ENCODE measurements at regions not wholly inside any gene's neighbourhood (a gene's known extent, or its start where the extent isn't known, plus 50 kb on each side); places are given as distances from the start of the nearest gene placed in this dataset.

DNA sequence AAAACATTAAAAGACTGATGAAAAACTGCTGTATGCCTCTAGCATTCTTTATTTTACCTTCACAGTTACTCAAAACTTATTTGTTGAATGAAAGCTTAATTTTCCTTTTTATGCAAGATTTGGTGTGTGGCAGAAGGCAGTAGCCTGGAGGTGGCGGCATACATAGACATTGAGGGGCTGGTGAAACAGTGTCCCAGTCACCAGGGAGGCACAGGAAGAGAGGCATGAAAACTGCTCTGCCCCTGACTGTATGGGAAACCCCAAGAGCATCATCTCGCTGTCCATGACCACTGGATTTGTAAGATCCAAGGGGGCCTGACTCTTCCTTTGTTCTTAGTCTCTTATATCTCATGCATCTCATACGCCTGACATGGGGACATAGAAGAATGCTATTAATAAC is 493.7 kb upstream of the GOLIM4 start:
- no TSS peak for BruUV-seq (replicated peaks)

More for the DNA sequence above, 493.7 kb upstream of the GOLIM4 start:
- ChIA-PET POLR2A (ENCODE audit: unreplicated experiment) (no interaction called here), CTCF (interaction anchor here (0.6 kb wide), 1 partner anchor 309 kb away, joined by 4 read pairs; no protein-coding TSS in a partner anchor)
- H3K4me2 ChIP-seq (ENCODE audit: low read depth, low read length): no peak overlapping the region
- no peak overlapping the region for H3K4me3 ChIP-seq (ENCODE audit: insufficient read depth, low read depth, low read length)
- H3K56ac ChIP-seq (ENCODE audit: extremely low read depth, insufficient read depth, low read length): no peak overlapping the region
- no peak overlapping the region for H2AFZ ChIP-seq (replicated peaks; ENCODE audit: low read length, poor library complexity)
- no peak for ATAC-seq (ENCODE audit: low read depth)
- H3K4ac ChIP-seq (ENCODE audit: low read depth, low read length): no peak overlapping the region
- no peaks in the 10 kb centered on the region for H3K9me1 ChIP-seq (ENCODE audit: insufficient read depth, low read length)
- dilution Hi-C loops (cut with HindIII; ENCODE audit: low sequenced_read_pairs, unreplicated experiment) (no loop called here), intact Hi-C loops (cut with micrococcal nuclease) (no loop called here), in situ Hi-C loops (cut with MboI; ENCODE audit: low sequenced_read_pairs) (no loop called here)
- TF ChIP-seq FOS (IDR thresholded peaks at IDR 0.05; ENCODE audit: low read depth, low read length) (no peak), MAFK (IDR thresholded peaks at IDR 0.05; ENCODE audit: low read depth, low read length) (no peak), MXI1 (IDR thresholded peaks at IDR 0.05; ENCODE audit: borderline replicate concordance, low read depth, low read length) (no peak), RFX5 (IDR thresholded peaks at IDR 0.05; ENCODE audit: low read depth, low read length) (no peak), POLR2A (IDR thresholded peaks at IDR 0.05; ENCODE audit: low read depth, low read length) (no peak), BHLHE40 (IDR thresholded peaks at IDR 0.05; ENCODE audit: low read depth, low read length) (no peak), NFE2L2 (IDR thresholded peaks at IDR 0.05; ENCODE audit: low read depth, low read length) (no peak), MAZ (IDR thresholded peaks at IDR 0.05; ENCODE audit: borderline replicate concordance, low read depth, low read length) (no peak), CEBPB (IDR thresholded peaks at IDR 0.05; ENCODE audit: low read depth, low read length) (no peak), SMC3 (IDR thresholded peaks at IDR 0.05; ENCODE audit: low read depth, low read length) (no peak), RAD21 (IDR thresholded peaks at IDR 0.05; ENCODE audit: low read length) (no peak), CHD1 (IDR thresholded peaks at IDR 0.05; ENCODE audit: low read depth, low read length) (no peak)
- TF ChIP-seq, protein P1, sequence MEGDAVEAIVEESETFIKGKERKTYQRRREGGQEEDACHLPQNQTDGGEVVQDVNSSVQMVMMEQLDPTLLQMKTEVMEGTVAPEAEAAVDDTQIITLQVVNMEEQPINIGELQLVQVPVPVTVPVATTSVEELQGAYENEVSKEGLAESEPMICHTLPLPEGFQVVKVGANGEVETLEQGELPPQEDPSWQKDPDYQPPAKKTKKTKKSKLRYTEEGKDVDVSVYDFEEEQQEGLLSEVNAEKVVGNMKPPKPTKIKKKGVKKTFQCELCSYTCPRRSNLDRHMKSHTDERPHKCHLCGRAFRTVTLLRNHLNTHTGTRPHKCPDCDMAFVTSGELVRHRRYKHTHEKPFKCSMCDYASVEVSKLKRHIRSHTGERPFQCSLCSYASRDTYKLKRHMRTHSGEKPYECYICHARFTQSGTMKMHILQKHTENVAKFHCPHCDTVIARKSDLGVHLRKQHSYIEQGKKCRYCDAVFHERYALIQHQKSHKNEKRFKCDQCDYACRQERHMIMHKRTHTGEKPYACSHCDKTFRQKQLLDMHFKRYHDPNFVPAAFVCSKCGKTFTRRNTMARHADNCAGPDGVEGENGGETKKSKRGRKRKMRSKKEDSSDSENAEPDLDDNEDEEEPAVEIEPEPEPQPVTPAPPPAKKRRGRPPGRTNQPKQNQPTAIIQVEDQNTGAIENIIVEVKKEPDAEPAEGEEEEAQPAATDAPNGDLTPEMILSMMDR (conservative IDR thresholded peaks at IDR 0.05; ENCODE audit: low read depth, low read length): no peak
- TF ChIP-seq, protein P2, sequence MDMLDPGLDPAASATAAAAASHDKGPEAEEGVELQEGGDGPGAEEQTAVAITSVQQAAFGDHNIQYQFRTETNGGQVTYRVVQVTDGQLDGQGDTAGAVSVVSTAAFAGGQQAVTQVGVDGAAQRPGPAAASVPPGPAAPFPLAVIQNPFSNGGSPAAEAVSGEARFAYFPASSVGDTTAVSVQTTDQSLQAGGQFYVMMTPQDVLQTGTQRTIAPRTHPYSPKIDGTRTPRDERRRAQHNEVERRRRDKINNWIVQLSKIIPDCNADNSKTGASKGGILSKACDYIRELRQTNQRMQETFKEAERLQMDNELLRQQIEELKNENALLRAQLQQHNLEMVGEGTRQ (IDR thresholded peaks at IDR 0.05; ENCODE audit: low read depth, low read length): no peak
- TF ChIP-seq, protein P3, sequence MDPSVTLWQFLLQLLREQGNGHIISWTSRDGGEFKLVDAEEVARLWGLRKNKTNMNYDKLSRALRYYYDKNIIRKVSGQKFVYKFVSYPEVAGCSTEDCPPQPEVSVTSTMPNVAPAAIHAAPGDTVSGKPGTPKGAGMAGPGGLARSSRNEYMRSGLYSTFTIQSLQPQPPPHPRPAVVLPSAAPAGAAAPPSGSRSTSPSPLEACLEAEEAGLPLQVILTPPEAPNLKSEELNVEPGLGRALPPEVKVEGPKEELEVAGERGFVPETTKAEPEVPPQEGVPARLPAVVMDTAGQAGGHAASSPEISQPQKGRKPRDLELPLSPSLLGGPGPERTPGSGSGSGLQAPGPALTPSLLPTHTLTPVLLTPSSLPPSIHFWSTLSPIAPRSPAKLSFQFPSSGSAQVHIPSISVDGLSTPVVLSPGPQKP (IDR thresholded peaks at IDR 0.05; ENCODE audit: borderline replicate concordance, low read depth, low read length): no peak
- H3K18ac ChIP-seq (ENCODE audit: low read depth, low read length): no peak overlapping the region
- no peak overlapping the region for H2BK20ac ChIP-seq (ENCODE audit: low read depth, low read length)
- H3K14ac ChIP-seq (replicated peaks; ENCODE audit: low read depth, low read length): no peak overlapping the region
- no peak overlapping the region for H3K27ac ChIP-seq (ENCODE audit: insufficient read depth, low read length)
- H4K91ac ChIP-seq (ENCODE audit: insufficient read depth, low read depth, low read length): no peak overlapping the region
- no peaks in the 10 kb centered on the region for H4K20me1 ChIP-seq (ENCODE audit: insufficient read depth, low read length)
- no peaks in the 10 kb centered on the region for H3K27me3 ChIP-seq (ENCODE audit: control insufficient read depth, insufficient read depth, low read length)
- WGBS, 2 experiments (ENCODE audit: extremely low coverage in 2 of 2, insufficient read length in 1 of 2): 100% methylated on average over 1 of the region's 3 CpGs; no CpG with 5 or more reads in 1 of the 2 experiments
- H2AK9ac ChIP-seq (replicated peaks; ENCODE audit: low read depth, low read length, poor library complexity): no peak overlapping the region
- H3K4me1 ChIP-seq (ENCODE audit: control insufficient read depth, insufficient read depth, low read length): no peaks in the 10 kb centered on the region
- no peak overlapping the region for H2BK5ac ChIP-seq (ENCODE audit: low read depth, low read length, poor library complexity, severe bottlenecking)
- no peak overlapping the region for H4K5ac ChIP-seq (ENCODE audit: low read depth, low read length)
- H2BK120ac ChIP-seq (ENCODE audit: low read depth, low read length): no peak overlapping the region
- no peak overlapping the region for H4K8ac ChIP-seq (ENCODE audit: low read depth in 2 of 2, low read length in 2 of 2)
- DNase-seq: no peak
- no peak overlapping the region for H2AK5ac ChIP-seq (ENCODE audit: low read depth, low read length)
- H3K9me3 ChIP-seq (ENCODE audit: control insufficient read depth, insufficient read depth, low read length): no peaks in the 10 kb centered on the region
- no peak overlapping the region for H2BK15ac ChIP-seq (ENCODE audit: low read depth, low read length)
- H3K36me3 ChIP-seq (ENCODE audit: control insufficient read depth, insufficient read depth, low read length): no peaks in the 10 kb centered on the region
- no peak overlapping the region for H3K23ac ChIP-seq (ENCODE audit: low read depth, low read length)
- H3K9ac ChIP-seq (ENCODE audit: low read depth, low read length): no peak overlapping the region
- no peaks in the 10 kb centered on the region for H3K79me1 ChIP-seq (ENCODE audit: low read depth in 1 of 2, low read length in 2 of 2)
